ENCODE measurements at regions not wholly inside any gene's neighbourhood (a gene's known extent, or its start where the extent isn't known, plus 50 kb on each side); places are given as distances from the start of the nearest gene placed in this dataset.
"Not testable (repeated sequence)": the region's sequence is repeated elsewhere in the genome, so short reads cannot be mapped to it uniquely, and the experiment has no call there.

DNA sequence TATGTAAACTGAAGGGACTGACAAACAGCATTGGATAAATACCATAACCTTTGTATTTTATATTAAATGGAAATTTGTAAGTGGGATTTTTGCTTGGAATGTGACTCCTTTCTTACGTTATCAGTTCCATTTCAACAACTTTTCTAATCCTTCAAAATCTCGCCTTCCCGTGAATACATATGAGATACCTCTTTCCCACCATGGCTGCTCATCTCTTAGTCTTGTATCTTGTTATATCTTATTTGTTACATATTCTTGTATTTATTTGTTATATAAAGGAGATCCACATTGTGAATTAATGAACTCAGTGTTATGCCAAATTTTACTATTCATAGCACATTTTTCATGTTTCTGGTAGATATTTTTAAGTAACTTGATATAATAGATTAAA, 623.7 kb downstream of the MCTP2 start:
- H3K9me3 ChIP-seq (ENCODE audit: low read length): no peaks in the 10 kb centered on the region
- no peaks in the 10 kb centered on the region for H3K4me1 ChIP-seq (ENCODE audit: insufficient read depth, low read length)
- no peak overlapping the region for H3K4me3 ChIP-seq (ENCODE audit: low read depth in 1 of 2, low read length in 2 of 2)
- no peaks in the 10 kb centered on the region for H3K27me3 ChIP-seq (ENCODE audit: control insufficient read depth in 1 of 2, insufficient read depth in 2 of 2, low read length in 2 of 2)
- H3K27ac ChIP-seq (ENCODE audit: low read depth, low read length): no peak overlapping the region
- no peaks in the 10 kb centered on the region for H3K36me3 ChIP-seq (ENCODE audit: insufficient read depth, low read length)
- H3K9ac ChIP-seq (ENCODE audit: low read length): no peak overlapping the region

DNA sequence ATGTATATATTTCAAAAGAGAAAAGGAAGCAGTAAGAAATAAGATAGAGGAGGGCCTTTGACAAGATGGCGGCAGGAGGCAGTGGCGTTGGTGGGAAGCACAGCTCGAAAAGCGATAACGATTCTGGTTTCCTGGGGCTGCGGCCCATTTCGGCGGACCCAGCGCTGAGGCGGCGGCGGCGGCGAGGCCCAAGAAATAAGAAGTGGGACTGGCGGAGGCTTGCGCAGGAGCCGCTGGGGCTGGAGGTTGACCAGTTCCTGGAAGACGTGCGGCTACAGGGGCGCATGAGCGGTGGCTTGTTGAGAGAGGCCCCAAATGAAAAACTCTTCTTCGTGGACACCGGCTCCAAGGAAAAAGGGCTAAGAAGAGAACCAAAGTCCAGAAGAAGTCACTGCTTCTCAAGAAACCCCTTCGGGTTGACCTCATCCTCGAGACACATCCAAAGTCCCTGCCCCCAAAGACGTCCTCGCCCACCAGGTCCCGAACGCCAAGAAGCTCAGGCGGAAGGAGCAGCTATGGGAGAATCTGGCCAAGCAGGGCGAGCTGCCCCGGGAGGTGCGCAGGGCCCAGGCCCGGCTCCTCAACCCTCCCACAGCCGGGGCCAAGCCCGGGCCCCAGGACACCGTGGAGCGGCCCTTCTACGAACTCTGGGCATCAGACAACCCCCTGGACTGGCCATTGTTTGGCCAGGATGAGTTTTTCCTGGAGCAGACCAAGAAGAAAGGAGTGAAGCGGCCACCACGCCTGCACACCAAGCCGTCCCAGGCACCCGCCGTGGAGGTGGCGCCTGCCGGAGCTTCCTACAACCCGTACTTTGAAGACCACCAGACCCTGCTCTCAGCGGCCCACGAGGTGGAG, 624.3 kb downstream of the MCTP2 start:
- no peaks in the 10 kb centered on the region for H3K27me3 ChIP-seq (ENCODE audit: control insufficient read depth in 1 of 2, insufficient read depth in 2 of 2, low read length in 2 of 2)
- no peak overlapping the region for H3K4me3 ChIP-seq (ENCODE audit: low read depth in 1 of 2, low read length in 2 of 2)
- no peak overlapping the region for H3K9ac ChIP-seq (ENCODE audit: low read length)
- H3K27ac ChIP-seq (ENCODE audit: low read depth, low read length): no peak overlapping the region
- H3K9me3 ChIP-seq (ENCODE audit: low read length): no peaks in the 10 kb centered on the region
- no peaks in the 10 kb centered on the region for H3K36me3 ChIP-seq (ENCODE audit: insufficient read depth, low read length)
- H3K4me1 ChIP-seq (ENCODE audit: insufficient read depth, low read length): no peaks in the 10 kb centered on the region

DNA sequence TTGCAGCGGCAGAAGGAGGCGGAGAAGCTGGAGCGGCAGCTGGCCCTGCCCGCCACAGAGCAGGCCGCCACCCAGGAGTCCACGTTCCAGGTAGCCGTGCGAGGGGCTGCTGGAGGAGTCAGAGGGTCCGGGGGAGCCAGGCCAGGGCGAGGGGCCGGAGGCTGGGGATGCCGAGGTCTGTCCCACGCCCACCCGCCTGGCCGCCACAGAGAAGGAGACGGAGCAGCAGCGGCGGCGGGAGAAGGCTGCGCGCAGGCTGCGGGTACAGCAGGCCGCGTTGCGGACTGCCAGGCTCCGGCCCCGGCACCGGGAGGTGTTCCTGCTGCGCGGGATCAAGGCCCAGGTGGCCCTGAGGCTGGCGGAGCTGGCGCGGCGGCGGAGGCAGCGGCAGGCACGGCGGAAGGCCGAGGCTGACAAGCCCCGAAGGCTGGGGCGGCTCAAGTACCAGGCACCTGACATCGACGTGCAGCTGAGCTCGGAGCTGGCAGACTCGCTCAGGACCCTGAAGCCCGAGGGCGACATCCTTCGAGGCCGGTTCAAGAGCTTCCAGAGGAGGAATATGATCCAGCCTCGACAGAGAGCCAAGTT, 625.0 kb downstream of the MCTP2 start:
- Histone ChIP-seq H3K27me3 (ENCODE audit: control insufficient read depth in 1 of 2, insufficient read depth in 2 of 2, low read length in 2 of 2) (no peaks in the 10 kb centered on the region), H3K4me1 (ENCODE audit: insufficient read depth, low read length) (no peaks in the 10 kb centered on the region), H3K36me3 (ENCODE audit: insufficient read depth, low read length) (no peaks in the 10 kb centered on the region), H3K9me3 (ENCODE audit: low read length) (no peaks in the 10 kb centered on the region), H3K9ac (ENCODE audit: low read length) (no peak overlapping the region), H3K4me3 (ENCODE audit: low read depth in 1 of 2, low read length in 2 of 2) (no peak overlapping the region), H3K27ac (ENCODE audit: low read depth, low read length) (no peak overlapping the region)

DNA sequence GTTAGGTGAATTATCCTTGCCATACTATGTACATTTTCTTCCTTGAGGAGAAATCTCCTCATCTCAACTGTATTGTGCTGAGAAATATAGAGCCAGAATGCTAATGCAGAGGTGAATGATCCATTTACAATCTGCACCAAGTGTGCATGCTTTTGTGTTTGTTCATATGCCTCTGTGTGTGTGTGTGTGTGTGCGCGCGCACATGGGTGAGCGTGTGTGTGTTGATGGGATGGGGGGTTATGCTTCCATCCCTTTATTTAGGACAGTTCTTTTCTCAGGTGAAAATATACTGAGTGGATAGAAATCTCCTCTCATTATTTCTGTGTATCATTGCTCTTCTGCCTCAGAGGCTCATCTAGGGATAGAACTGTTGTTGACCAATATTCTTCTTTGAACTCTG, 626.1 kb downstream of the MCTP2 start:
- H3K27ac ChIP-seq (ENCODE audit: low read depth, low read length): no peak overlapping the region
- H3K4me1 ChIP-seq (ENCODE audit: insufficient read depth, low read length): no peaks in the 10 kb centered on the region
- no peaks in the 10 kb centered on the region for H3K36me3 ChIP-seq (ENCODE audit: insufficient read depth, low read length)
- H3K4me3 ChIP-seq (ENCODE audit: low read depth in 1 of 2, low read length in 2 of 2): no peak overlapping the region
- no peak overlapping the region for H3K9ac ChIP-seq (ENCODE audit: low read length)
- no peaks in the 10 kb centered on the region for H3K9me3 ChIP-seq (ENCODE audit: low read length)
- no peaks in the 10 kb centered on the region for H3K27me3 ChIP-seq (ENCODE audit: control insufficient read depth in 1 of 2, insufficient read depth in 2 of 2, low read length in 2 of 2)

DNA sequence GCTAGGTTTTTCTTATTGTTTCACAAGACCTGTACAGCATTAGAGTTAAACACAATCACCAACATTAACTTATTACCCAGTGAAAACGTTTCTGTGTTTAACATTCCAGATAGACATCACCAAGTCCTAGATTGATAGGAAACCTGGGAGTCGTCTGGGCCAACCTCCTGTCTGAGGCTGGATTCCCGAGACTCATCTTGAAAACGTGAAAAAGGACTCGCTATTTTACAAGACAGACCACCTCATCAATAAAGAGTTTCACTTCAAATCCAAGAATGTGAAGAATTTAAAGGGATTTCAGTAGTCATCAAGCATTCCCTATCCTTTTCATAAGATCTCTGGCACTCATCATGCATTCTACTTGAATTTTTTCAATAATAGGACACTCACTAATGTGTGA, 626.6 kb downstream of the MCTP2 start:
- Histone ChIP-seq H3K4me1 (ENCODE audit: insufficient read depth, low read length) (no peaks in the 10 kb centered on the region), H3K27me3 (ENCODE audit: control insufficient read depth in 1 of 2, insufficient read depth in 2 of 2, low read length in 2 of 2) (no peaks in the 10 kb centered on the region), H3K36me3 (ENCODE audit: insufficient read depth, low read length) (no peaks in the 10 kb centered on the region), H3K9ac (ENCODE audit: low read length) (no peak overlapping the region), H3K9me3 (ENCODE audit: low read length) (no peaks in the 10 kb centered on the region), H3K27ac (ENCODE audit: low read depth, low read length) (no peak overlapping the region), H3K4me3 (ENCODE audit: low read depth in 1 of 2, low read length in 2 of 2) (no peak overlapping the region)

DNA sequence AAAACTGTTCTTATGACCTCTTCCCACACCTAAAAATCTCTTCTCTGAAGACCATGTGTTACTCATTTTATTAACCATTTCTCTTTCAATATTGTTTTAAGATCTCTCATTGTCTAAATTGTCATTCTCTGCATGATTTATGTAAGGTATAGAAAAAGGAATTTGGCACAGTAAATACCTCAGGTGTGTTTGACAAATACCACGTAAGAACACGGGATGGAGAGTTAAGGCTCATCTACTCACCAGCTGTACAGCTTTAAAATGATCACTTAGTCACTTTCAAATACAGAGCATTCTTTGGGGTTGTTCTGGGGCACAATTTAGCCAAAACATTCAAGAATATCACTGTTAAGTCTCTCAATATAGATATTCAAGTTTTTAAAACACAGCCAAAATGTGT, 627.1 kb downstream of the MCTP2 start:
- Histone ChIP-seq H3K9me3 (ENCODE audit: low read length) (no peaks in the 10 kb centered on the region), H3K36me3 (ENCODE audit: insufficient read depth, low read length) (no peaks in the 10 kb centered on the region), H3K4me3 (ENCODE audit: low read depth in 1 of 2, low read length in 2 of 2) (no peak overlapping the region), H3K9ac (ENCODE audit: low read length) (no peak overlapping the region), H3K4me1 (ENCODE audit: insufficient read depth, low read length) (no peaks in the 10 kb centered on the region), H3K27ac (ENCODE audit: low read depth, low read length) (no peak overlapping the region), H3K27me3 (ENCODE audit: control insufficient read depth in 1 of 2, insufficient read depth in 2 of 2, low read length in 2 of 2) (no peaks in the 10 kb centered on the region)

DNA sequence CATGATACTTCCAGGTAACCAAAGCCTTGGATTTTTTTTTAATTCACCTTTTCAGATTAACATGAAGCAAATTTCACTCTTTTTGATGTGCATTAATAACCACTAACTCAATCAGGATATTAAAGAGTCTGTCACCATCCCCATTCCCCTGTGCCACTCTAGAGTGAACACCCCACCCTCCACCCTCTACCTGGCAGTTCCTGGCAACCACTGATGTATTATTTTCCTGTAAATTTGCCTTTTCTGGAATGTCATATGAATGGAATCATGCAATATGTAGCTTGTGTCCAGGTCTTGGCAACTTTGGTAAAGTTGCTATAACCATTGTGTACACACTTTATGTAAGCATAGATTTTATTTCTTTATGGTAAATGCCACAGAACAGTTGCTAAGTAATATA, 627.6 kb downstream of the MCTP2 start:
- Histone ChIP-seq H3K36me3 (ENCODE audit: insufficient read depth, low read length) (no peaks in the 10 kb centered on the region), H3K9ac (ENCODE audit: low read length) (no peak overlapping the region), H3K27ac (ENCODE audit: low read depth, low read length) (no peak overlapping the region), H3K9me3 (ENCODE audit: low read length) (no peaks in the 10 kb centered on the region), H3K4me1 (ENCODE audit: insufficient read depth, low read length) (no peaks in the 10 kb centered on the region), H3K27me3 (ENCODE audit: control insufficient read depth in 1 of 2, insufficient read depth in 2 of 2, low read length in 2 of 2) (no peaks in the 10 kb centered on the region), H3K4me3 (ENCODE audit: low read depth in 1 of 2, low read length in 2 of 2) (no peak overlapping the region)

DNA sequence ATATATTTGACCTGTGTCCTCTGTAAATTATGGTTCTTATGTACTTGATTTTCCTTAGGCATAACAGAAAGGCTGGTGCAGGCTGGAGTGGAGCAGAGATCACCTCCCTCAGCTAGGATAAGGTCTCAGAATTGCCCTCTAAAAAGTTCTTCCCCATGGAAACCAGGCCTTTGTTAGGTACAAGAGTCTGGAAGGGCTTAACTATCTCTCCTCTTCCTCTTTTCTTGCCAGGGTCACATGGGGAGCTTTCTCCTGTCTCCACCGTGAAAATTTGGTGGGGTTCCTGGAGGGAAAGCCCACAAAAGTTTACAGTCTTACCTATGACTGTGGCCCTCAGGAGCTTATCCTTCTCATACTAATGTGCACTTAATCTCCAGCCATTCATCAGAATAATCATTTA, 633.2 kb downstream of the MCTP2 start:
- H3K4me3 ChIP-seq (ENCODE audit: low read depth in 1 of 2, low read length in 2 of 2): no peak overlapping the region
- no peaks in the 10 kb centered on the region for H3K36me3 ChIP-seq (ENCODE audit: insufficient read depth, low read length)
- no peak overlapping the region for H3K9ac ChIP-seq (ENCODE audit: low read length)
- H3K27ac ChIP-seq (ENCODE audit: low read depth, low read length): no peak overlapping the region
- H3K4me1 ChIP-seq (ENCODE audit: insufficient read depth, low read length): no peaks in the 10 kb centered on the region
- no peaks in the 10 kb centered on the region for H3K9me3 ChIP-seq (ENCODE audit: low read length)
- H3K27me3 ChIP-seq (ENCODE audit: control insufficient read depth in 1 of 2, insufficient read depth in 2 of 2, low read length in 2 of 2): no peaks in the 10 kb centered on the region

DNA sequence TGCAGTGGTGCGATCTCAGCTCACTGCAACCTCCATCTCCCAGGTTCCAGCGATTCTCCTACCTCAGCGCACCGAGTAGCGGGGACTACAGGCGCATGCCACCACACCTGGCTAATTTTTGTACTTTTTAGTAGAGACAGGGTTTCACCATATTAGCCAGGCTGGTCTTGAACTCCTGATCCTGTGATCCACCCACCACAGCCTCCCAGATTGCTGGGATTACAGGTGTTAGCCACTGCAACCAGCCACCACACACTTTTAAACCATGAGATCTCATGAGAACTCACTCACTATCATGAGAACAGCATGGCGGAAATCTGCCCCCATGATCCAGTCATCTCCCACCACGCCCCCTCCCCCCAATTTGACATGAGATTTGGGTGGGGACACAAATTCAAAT, 636.9 kb downstream of the MCTP2 start:
- H3K4me3 ChIP-seq (ENCODE audit: low read depth in 1 of 2, low read length in 2 of 2); H3K4me1 ChIP-seq (ENCODE audit: insufficient read depth, low read length); H3K27ac ChIP-seq (ENCODE audit: low read depth, low read length); H3K9ac ChIP-seq (ENCODE audit: low read length); H3K27me3 ChIP-seq (ENCODE audit: control insufficient read depth in 1 of 2, insufficient read depth in 2 of 2, low read length in 2 of 2); H3K36me3 ChIP-seq (ENCODE audit: insufficient read depth, low read length); H3K9me3 ChIP-seq (ENCODE audit: low read length): not testable (repeated sequence)

DNA sequence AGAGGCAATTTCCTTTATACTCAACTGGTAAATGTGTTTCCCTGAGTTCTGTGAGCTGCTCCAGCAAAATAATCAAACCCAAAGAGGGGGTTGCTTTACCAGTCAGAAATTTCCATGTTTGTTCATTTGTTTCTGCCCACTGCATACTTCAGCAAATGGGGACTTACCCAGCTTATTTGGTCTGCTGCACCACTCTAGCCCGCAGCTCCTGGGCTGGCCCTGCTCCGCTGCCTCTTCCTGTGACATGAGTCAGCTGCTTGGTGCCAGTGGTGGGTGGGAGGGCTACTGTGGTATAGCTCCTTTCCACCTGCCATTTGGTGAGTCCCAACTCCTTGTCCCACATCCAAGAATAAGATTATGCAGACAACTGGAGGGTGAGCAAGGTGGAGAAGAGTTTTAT, 644.2 kb downstream of the MCTP2 start:
- Histone ChIP-seq H3K36me3 (ENCODE audit: insufficient read depth, low read length) (no peaks in the 10 kb centered on the region), H3K9ac (ENCODE audit: low read length) (no peak overlapping the region), H3K9me3 (ENCODE audit: low read length) (no peaks in the 10 kb centered on the region), H3K4me3 (ENCODE audit: low read depth in 1 of 2, low read length in 2 of 2) (no peak overlapping the region), H3K27me3 (ENCODE audit: control insufficient read depth in 1 of 2, insufficient read depth in 2 of 2, low read length in 2 of 2) (no peaks in the 10 kb centered on the region), H3K4me1 (ENCODE audit: insufficient read depth, low read length) (no peaks in the 10 kb centered on the region), H3K27ac (ENCODE audit: low read depth, low read length) (no peak overlapping the region)

DNA sequence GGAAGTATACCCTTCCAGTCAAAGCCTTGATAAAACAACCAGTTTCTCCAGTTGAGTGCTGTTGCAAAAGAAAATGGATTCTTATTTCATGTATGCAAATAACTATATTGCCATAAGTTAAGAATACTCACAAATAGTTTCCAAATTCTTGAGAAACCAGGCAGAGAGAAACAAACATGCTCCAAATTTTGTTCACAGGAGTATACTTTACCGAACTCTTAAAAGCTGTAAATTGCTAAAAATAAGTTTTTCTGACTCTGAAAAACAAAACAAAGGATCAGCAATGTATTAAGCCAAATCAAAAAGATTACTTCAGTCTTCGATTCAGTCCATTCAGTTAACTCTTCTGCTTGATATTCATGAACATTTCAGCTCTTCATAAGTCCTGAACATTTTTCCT, 646.5 kb downstream of the MCTP2 start:
- H3K9ac ChIP-seq (ENCODE audit: low read length): no peak overlapping the region
- no peak overlapping the region for H3K27ac ChIP-seq (ENCODE audit: low read depth, low read length)
- H3K27me3 ChIP-seq (ENCODE audit: control insufficient read depth in 1 of 2, insufficient read depth in 2 of 2, low read length in 2 of 2): no peaks in the 10 kb centered on the region
- H3K36me3 ChIP-seq (ENCODE audit: insufficient read depth, low read length): no peaks in the 10 kb centered on the region
- no peaks in the 10 kb centered on the region for H3K4me1 ChIP-seq (ENCODE audit: insufficient read depth, low read length)
- H3K4me3 ChIP-seq (ENCODE audit: low read depth in 1 of 2, low read length in 2 of 2): no peak overlapping the region
- no peaks in the 10 kb centered on the region for H3K9me3 ChIP-seq (ENCODE audit: low read length)

Data from muscle layer of colon (tissue), 2 donors.